ENCODE measurements at regions not wholly inside any gene's neighbourhood (a gene's known extent, or its start where the extent isn't known, plus 50 kb on each side); places are given as distances from the start of the nearest gene placed in this dataset.

DNA sequence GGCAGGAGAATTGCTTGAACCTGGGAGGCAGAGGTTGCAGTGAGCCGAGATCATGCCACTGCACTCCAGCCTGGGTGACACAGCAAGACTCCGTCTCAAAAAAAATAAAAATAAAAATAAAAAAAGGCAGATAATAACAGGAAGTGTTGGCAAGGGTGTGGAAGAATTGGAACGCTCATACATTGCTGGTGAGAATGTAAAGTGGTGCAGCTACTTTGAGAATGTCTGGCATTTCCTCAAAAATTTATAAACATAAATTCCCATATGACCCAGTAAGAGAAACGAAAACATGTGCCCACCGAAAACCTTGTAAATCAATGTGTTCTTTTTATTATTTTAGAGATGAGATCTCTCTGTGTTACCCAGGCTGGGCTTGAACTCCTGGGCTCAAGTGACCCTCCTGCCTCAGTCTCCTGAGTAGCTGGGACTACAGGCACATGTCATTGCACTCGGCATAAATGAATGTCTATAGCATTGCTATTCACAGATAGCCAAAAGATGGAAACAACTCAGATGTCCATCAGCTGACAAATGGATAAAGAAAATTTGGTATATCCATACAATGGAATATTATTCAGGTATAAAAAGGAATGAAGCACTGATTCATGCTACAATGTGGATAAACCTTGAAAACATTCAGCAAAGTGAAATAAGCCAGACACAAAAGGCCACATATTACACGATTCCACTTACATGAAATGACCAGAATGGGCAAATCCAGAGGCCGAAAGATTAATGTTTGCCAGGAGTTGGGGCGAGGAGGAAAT is 63.7 kb upstream of the PLAC1 start:
- no peaks in the 10 kb centered on the region for H3K27me3 ChIP-seq (ENCODE audit: control insufficient read depth, insufficient read depth, low read length)
- no TSS peak for BruUV-seq (replicated peaks)
- H3K27ac ChIP-seq (ENCODE audit: low read length), result no peak overlapping the region
- H3K4me3 ChIP-seq (ENCODE audit: low read depth in 2 of 2, low read length in 2 of 2), result no peak overlapping the region
- intact Hi-C loops (cut with micrococcal nuclease; ENCODE audit: unreplicated experiment), result no loop called here
- ChIA-PET POLR2A (no interaction called here), CTCF (no interaction called here)
- in situ Hi-C loops (cut with HindIII; ENCODE audit: low pct_unique_long_range_greater_than_20kb, low sequenced_read_pairs), result no loop called here
- no peaks in the 10 kb centered on the region for H3K36me3 ChIP-seq (ENCODE audit: control insufficient read depth, insufficient read depth, low read length)
- DNase-seq (ENCODE audit: low read depth, low spot score) (no peak), ATAC-seq (no peak)
- no peak for TF ChIP-seq POLR2AphosphoS5 (IDR thresholded peaks at IDR 0.05; ENCODE audit: low read depth, low read length)
- TF ChIP-seq, protein P1, sequence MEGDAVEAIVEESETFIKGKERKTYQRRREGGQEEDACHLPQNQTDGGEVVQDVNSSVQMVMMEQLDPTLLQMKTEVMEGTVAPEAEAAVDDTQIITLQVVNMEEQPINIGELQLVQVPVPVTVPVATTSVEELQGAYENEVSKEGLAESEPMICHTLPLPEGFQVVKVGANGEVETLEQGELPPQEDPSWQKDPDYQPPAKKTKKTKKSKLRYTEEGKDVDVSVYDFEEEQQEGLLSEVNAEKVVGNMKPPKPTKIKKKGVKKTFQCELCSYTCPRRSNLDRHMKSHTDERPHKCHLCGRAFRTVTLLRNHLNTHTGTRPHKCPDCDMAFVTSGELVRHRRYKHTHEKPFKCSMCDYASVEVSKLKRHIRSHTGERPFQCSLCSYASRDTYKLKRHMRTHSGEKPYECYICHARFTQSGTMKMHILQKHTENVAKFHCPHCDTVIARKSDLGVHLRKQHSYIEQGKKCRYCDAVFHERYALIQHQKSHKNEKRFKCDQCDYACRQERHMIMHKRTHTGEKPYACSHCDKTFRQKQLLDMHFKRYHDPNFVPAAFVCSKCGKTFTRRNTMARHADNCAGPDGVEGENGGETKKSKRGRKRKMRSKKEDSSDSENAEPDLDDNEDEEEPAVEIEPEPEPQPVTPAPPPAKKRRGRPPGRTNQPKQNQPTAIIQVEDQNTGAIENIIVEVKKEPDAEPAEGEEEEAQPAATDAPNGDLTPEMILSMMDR (IDR thresholded peaks at IDR 0.05), result no peak
- TF ChIP-seq TCF7L2 (IDR thresholded peaks at IDR 0.05; ENCODE audit: low read depth, low read length), result no peak
- TF ChIP-seq, protein P2, sequence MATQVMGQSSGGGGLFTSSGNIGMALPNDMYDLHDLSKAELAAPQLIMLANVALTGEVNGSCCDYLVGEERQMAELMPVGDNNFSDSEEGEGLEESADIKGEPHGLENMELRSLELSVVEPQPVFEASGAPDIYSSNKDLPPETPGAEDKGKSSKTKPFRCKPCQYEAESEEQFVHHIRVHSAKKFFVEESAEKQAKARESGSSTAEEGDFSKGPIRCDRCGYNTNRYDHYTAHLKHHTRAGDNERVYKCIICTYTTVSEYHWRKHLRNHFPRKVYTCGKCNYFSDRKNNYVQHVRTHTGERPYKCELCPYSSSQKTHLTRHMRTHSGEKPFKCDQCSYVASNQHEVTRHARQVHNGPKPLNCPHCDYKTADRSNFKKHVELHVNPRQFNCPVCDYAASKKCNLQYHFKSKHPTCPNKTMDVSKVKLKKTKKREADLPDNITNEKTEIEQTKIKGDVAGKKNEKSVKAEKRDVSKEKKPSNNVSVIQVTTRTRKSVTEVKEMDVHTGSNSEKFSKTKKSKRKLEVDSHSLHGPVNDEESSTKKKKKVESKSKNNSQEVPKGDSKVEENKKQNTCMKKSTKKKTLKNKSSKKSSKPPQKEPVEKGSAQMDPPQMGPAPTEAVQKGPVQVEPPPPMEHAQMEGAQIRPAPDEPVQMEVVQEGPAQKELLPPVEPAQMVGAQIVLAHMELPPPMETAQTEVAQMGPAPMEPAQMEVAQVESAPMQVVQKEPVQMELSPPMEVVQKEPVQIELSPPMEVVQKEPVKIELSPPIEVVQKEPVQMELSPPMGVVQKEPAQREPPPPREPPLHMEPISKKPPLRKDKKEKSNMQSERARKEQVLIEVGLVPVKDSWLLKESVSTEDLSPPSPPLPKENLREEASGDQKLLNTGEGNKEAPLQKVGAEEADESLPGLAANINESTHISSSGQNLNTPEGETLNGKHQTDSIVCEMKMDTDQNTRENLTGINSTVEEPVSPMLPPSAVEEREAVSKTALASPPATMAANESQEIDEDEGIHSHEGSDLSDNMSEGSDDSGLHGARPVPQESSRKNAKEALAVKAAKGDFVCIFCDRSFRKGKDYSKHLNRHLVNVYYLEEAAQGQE (IDR thresholded peaks at IDR 0.05; ENCODE audit: insufficient read depth in 1 of 2, low read depth in 2 of 2, low read length in 1 of 2), result no peak
- TF ChIP-seq SIN3A (IDR thresholded peaks at IDR 0.05; ENCODE audit: borderline replicate concordance, insufficient read depth, low read depth, low read length), result no peak
- H3K4me1 ChIP-seq (ENCODE audit: control insufficient read depth, insufficient read depth, low read length), result peaks cover 13% of the 10 kb centered on the region; the same call in 1 of the 2 replicates
- H3K9me3 ChIP-seq (ENCODE audit: control insufficient read depth, insufficient read depth, low read depth, low read length), result no peaks in the 10 kb centered on the region

DNA sequence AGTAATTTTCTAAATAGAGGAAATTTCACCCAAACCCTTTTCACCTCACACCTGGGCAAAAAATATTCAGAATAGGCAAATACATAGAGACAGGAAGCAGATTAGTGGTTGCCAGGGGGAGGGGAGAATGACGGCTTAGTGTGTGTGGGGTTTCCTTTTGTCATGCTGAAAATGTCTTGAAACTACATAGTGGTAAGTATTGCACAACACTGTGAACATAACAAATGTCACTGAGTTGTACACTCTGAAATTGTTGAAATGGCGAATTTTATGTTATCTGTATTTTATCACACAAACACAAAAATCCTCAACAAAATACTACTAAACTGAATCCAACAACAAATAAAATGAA is 60.7 kb upstream of the PLAC1 start:
- Histone ChIP-seq H3K4me1 (ENCODE audit: control insufficient read depth, insufficient read depth, low read length) (peaks cover 14% of the 10 kb centered on the region), H3K36me3 (ENCODE audit: control insufficient read depth, insufficient read depth, low read length) (no peaks in the 10 kb centered on the region), H3K27me3 (ENCODE audit: control insufficient read depth, insufficient read depth, low read length) (no peaks in the 10 kb centered on the region), H3K4me3 (ENCODE audit: low read depth in 2 of 2, low read length in 2 of 2) (no peak overlapping the region), H3K27ac (ENCODE audit: low read length) (no peak overlapping the region), H3K9me3 (ENCODE audit: control insufficient read depth, insufficient read depth, low read depth, low read length) (no peaks in the 10 kb centered on the region)
- BruUV-seq (replicated peaks), result no TSS peak
- no peak for ATAC-seq
- in situ Hi-C loops (cut with HindIII; ENCODE audit: low pct_unique_long_range_greater_than_20kb, low sequenced_read_pairs) (no loop called here), intact Hi-C loops (cut with micrococcal nuclease; ENCODE audit: unreplicated experiment) (no loop called here)
- TF ChIP-seq SIN3A (IDR thresholded peaks at IDR 0.05; ENCODE audit: borderline replicate concordance, insufficient read depth, low read depth, low read length) (no peak), TCF7L2 (IDR thresholded peaks at IDR 0.05; ENCODE audit: low read depth, low read length) (no peak), POLR2AphosphoS5 (IDR thresholded peaks at IDR 0.05; ENCODE audit: low read depth, low read length) (no peak)
- TF ChIP-seq, protein P2 (IDR thresholded peaks at IDR 0.05; ENCODE audit: insufficient read depth in 1 of 2, low read depth in 2 of 2, low read length in 1 of 2), result no peak
- TF ChIP-seq, protein P1 (IDR thresholded peaks at IDR 0.05), result no peak
- ChIA-PET CTCF (no interaction called here), POLR2A (no interaction called here)
- no peak for DNase-seq (ENCODE audit: low read depth, low spot score)

Measured in Panc1 (cell line).